ENCODE measurements at regions not wholly inside any gene's neighbourhood (a gene's known extent, or its start where the extent isn't known, plus 50 kb on each side); places are given as distances from the start of the nearest gene placed in this dataset.

DNA sequence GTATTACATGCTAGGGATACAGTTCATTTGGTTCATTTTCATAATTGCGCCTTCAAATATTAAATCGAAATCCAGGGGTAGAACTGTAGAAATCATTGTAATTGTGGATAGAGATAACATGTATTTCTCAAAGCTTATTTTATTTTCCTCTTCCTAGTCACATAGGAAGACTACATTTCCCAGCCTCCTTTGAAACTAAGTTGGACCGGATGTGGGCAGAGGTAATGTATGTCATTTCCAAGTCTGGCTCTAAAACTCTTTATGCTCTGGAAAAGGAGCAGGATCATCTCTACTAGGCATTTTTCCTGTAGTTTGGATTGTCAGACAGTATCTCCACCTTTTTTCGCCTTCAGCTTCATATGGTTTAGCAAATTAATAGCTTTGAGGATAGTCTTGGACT lies 70.1 kb upstream of the CRY1 start:
- Mint-ChIP-seq H3K27ac (no peak overlapping the region), H3K4me1 (ENCODE audit: unreplicated experiment) (peaks cover 5% of the 10 kb centered on the region), H3K4me3 (no peak overlapping the region), H3K36me3 (no peaks in the 10 kb centered on the region), H3K9me3 (no peaks in the 10 kb centered on the region), H3K27me3 (peaks cover 39% of the 10 kb centered on the region)
- TF ChIP-seq, protein P1, sequence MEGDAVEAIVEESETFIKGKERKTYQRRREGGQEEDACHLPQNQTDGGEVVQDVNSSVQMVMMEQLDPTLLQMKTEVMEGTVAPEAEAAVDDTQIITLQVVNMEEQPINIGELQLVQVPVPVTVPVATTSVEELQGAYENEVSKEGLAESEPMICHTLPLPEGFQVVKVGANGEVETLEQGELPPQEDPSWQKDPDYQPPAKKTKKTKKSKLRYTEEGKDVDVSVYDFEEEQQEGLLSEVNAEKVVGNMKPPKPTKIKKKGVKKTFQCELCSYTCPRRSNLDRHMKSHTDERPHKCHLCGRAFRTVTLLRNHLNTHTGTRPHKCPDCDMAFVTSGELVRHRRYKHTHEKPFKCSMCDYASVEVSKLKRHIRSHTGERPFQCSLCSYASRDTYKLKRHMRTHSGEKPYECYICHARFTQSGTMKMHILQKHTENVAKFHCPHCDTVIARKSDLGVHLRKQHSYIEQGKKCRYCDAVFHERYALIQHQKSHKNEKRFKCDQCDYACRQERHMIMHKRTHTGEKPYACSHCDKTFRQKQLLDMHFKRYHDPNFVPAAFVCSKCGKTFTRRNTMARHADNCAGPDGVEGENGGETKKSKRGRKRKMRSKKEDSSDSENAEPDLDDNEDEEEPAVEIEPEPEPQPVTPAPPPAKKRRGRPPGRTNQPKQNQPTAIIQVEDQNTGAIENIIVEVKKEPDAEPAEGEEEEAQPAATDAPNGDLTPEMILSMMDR (conservative IDR thresholded peaks at IDR 0.05), result no peak
- no peak for DNase-seq (ENCODE audit: extremely low spot score, unreplicated experiment)

DNA sequence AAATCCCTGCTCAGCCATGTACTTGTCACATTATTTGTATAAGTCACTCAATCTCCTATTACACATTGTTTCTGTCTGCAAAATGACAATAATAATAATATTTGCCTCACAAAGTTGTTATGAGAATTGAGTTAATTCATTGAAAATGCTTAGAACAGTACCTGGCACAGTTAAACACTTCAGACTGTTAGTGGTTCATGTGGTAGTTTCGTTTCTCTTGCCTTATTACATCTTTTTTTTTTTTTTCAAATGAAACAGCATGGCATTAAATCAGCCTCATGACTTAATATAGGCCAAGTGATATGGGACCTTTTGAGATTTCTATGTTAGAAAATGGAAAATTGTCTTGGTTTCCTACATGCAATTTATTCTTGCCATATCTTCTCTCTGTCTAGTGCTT lies 71.0 kb upstream of the CRY1 start:
- no peaks in the 10 kb centered on the region for H3K36me3 Mint-ChIP-seq

DNA sequence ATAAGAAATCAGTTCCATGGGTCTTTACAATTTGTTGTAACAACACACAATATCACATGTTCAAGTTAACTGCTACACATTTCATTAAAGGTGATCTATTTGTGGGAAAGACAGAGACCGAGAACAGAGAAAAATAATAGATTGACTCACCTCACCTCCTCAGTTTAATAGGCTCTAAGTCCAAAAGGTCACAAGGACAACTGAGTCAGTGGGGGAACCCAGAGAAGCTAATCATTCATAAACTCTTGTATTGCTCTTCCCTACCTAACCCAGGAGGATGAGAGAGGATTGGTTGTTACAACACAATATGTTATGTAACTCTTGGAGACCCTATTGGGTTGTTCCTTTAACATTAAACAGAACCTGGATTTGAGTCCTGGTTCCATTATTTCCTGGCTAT lies 72.2 kb upstream of the CRY1 start:
- DNase-seq (ENCODE audit: extremely low spot score, unreplicated experiment), result no peak
- Mint-ChIP-seq H3K27ac (no peak overlapping the region), H3K4me3 (no peak overlapping the region), H3K4me1 (ENCODE audit: unreplicated experiment) (no peaks in the 10 kb centered on the region), H3K9me3 (no peaks in the 10 kb centered on the region), H3K36me3 (no peaks in the 10 kb centered on the region), H3K27me3 (peaks cover 28% of the 10 kb centered on the region)
- TF ChIP-seq, protein P1 (conservative IDR thresholded peaks at IDR 0.05), result no peak

More for the DNA sequence above, 71.0 kb upstream of the CRY1 start:
- Mint-ChIP-seq H3K27me3 (peaks cover 33% of the 10 kb centered on the region), H3K4me1 (ENCODE audit: unreplicated experiment) (no peaks in the 10 kb centered on the region), H3K27ac (no peak overlapping the region), H3K4me3 (no peak overlapping the region), H3K9me3 (no peaks in the 10 kb centered on the region)
- no peak for DNase-seq (ENCODE audit: extremely low spot score, unreplicated experiment)
- TF ChIP-seq, protein P1 (conservative IDR thresholded peaks at IDR 0.05), result no peak

DNA sequence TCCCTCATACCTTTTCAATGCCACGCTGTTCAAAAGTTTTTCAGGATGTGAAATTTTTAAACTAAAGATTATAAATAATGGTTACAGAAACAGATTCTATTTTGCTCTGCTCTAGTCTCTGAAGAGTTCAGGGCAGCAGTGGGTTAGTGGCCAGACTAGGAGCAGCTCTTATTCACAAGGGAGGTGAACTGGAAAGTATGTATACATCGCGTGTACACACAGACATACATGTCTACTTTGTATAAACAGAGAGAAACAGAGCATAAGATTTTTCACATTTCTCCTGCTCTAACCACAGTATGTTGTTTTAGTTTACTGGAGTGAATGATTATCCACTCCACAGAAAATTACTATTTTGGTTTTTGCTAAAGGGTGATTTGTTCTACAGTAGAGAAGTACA lies 74.4 kb upstream of the CRY1 start:
- H3K9me3 Mint-ChIP-seq, result no peaks in the 10 kb centered on the region
- H3K4me3 Mint-ChIP-seq, result no peak overlapping the region
- H3K27ac Mint-ChIP-seq, result no peak overlapping the region

DNA sequence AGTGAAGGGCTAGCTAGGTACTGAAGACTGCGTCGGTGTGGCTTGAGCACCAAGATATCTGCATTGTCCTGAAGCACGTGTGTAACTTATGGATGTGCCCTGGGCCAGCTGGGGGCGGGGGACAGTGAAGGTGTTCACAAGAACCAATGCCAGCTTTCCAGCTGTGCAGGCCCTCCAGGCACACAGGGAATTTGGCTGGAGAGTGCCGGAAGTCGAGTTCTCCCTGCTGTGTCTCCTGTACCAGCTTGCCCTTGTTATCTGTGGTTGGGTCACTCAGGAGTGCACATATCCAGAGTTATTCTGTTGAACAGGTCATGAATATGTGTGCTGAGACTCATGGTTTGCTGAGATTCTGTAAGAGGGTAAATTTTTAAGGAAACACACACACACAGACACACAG lies 75.9 kb upstream of the CRY1 start:
- H3K27ac Mint-ChIP-seq, result no peak overlapping the region
- no peak for DNase-seq (ENCODE audit: extremely low spot score, unreplicated experiment)

More for the DNA sequence above, 74.4 kb upstream of the CRY1 start:
- H3K27me3 Mint-ChIP-seq, result peaks cover 11% of the 10 kb centered on the region
- no peak for DNase-seq (ENCODE audit: extremely low spot score, unreplicated experiment)
- no peaks in the 10 kb centered on the region for H3K36me3 Mint-ChIP-seq
- TF ChIP-seq, protein P1 (conservative IDR thresholded peaks at IDR 0.05), result no peak
- no peaks in the 10 kb centered on the region for H3K4me1 Mint-ChIP-seq (ENCODE audit: unreplicated experiment)

More for the DNA sequence above, 75.9 kb upstream of the CRY1 start:
- Mint-ChIP-seq H3K36me3 (no peaks in the 10 kb centered on the region), H3K4me3 (no peak overlapping the region), H3K27me3 (no peaks in the 10 kb centered on the region), H3K9me3 (no peaks in the 10 kb centered on the region), H3K4me1 (ENCODE audit: unreplicated experiment) (no peaks in the 10 kb centered on the region)
- TF ChIP-seq, protein P1 (conservative IDR thresholded peaks at IDR 0.05), result no peak

Data from type B pancreatic cell (in vitro differentiated cells).